ENCODE measurements at regions not wholly inside any gene's neighbourhood (a gene's known extent, or its start where the extent isn't known, plus 50 kb on each side); places are given as distances from the start of the nearest gene placed in this dataset.

GRCh38 chr1:4461726-4462290 lies 192.6 kb upstream of the AJAP1 start:
- Histone ChIP-seq H3K36me3 (ENCODE audit: control insufficient read depth in 2 of 2, extremely low read depth in 1 of 2, insufficient read depth in 2 of 2, low read length in 2 of 2) (no peaks in the 10 kb centered on the region), H3K4me3 (replicated peaks in 1 of 3; ENCODE audit: insufficient read depth in 1 of 3, low read depth in 1 of 3, low read length in 3 of 3) (no peak overlapping the region), H3K9ac (replicated peaks; ENCODE audit: extremely low read depth, insufficient read depth, low read length) (no peak overlapping the region), H3K27ac (ENCODE audit: insufficient read depth, low read depth, low read length) (no peak overlapping the region), H3K27me3 (ENCODE audit: control insufficient read depth in 2 of 2, insufficient read depth in 2 of 2, low read length in 2 of 2) (no peaks in the 10 kb centered on the region), H3K4me2 (ENCODE audit: insufficient read depth, low read length) (no peak overlapping the region), H3K9me1 (replicated peaks; ENCODE audit: control insufficient read depth, extremely low read depth, insufficient read depth, low read length) (no peaks in the 10 kb centered on the region), H3K79me2 (ENCODE audit: control insufficient read depth, insufficient read depth, low read length) (no peaks in the 10 kb centered on the region), H3K9me3 (replicated peaks; ENCODE audit: control insufficient read depth, insufficient read depth, low read length) (peaks cover 15% of the 10 kb centered on the region), H4K20me1 (replicated peaks; ENCODE audit: control insufficient read depth, extremely low read depth, insufficient read depth, low read length) (no peaks in the 10 kb centered on the region), H2AFZ (ENCODE audit: low read depth, low read length) (no peak overlapping the region), H3K4me1 (ENCODE audit: control insufficient read depth, extremely low read depth, insufficient read depth, low read length) (no peaks in the 10 kb centered on the region)
- DNase-seq (ENCODE audit: low read depth, low spot score) (no peak), FAIRE-seq (no peak)
- ChIA-PET POLR2A (no interaction called here), CTCF (no interaction called here)
- dilution Hi-C loops (cut with MboI; ENCODE audit: extremely low pct_ligation_motif_present, low sequenced_read_pairs), result no loop called here
- intact Hi-C loops (cut with micrococcal nuclease), result no loop called here
- no peak for TF ChIP-seq EZH2 (IDR thresholded peaks at IDR 0.05; ENCODE audit: borderline replicate concordance, low read depth, low read length, severe bottlenecking)
- BruUV-seq (replicated peaks), result no TSS peak

GRCh38 chr1:4462831-4463484 lies 191.5 kb upstream of the AJAP1 start:
- FAIRE-seq (no peak), DNase-seq (ENCODE audit: low read depth, low spot score) (no peak)
- H3K9me1 ChIP-seq (replicated peaks; ENCODE audit: control insufficient read depth, extremely low read depth, insufficient read depth, low read length), result no peaks in the 10 kb centered on the region
- peaks cover 15% of the 10 kb centered on the region for H3K9me3 ChIP-seq (replicated peaks; ENCODE audit: control insufficient read depth, insufficient read depth, low read length)
- no peak overlapping the region for H3K9ac ChIP-seq (replicated peaks; ENCODE audit: extremely low read depth, insufficient read depth, low read length)
- TF ChIP-seq MAX (IDR thresholded peaks at IDR 0.05; ENCODE audit: insufficient read depth, insufficient read length) (no peak), POLR2A (IDR thresholded peaks at IDR 0.05; ENCODE audit: low read depth, low read length) (no peak), JUN (IDR thresholded peaks at IDR 0.05; ENCODE audit: borderline replicate concordance, insufficient read depth, insufficient read length, low read depth) (no peak), FOS (IDR thresholded peaks at IDR 0.05; ENCODE audit: borderline replicate concordance, insufficient read depth, low read length) (no peak), POLR2AphosphoS5 (IDR thresholded peaks at IDR 0.05; ENCODE audit: insufficient read depth, low read depth, low read length) (no peak), CTCF (IDR thresholded peaks at IDR 0.05; ENCODE audit: extremely low read depth in 1 of 2, insufficient read depth in 1 of 2, low read depth in 1 of 2, low read length in 2 of 2) (no peak), EZH2 (IDR thresholded peaks at IDR 0.05; ENCODE audit: borderline replicate concordance, low read depth, low read length, severe bottlenecking) (no peak), MYC (IDR thresholded peaks at IDR 0.05; ENCODE audit: low read depth, low read length) (no peak), GATA2 (IDR thresholded peaks at IDR 0.05; ENCODE audit: insufficient read depth, insufficient read length, low read depth, low read length) (no peak)
- ChIA-PET POLR2A (no interaction called here), CTCF (no interaction called here)
- BruUV-seq (replicated peaks), result no TSS peak
- H3K36me3 ChIP-seq (ENCODE audit: control insufficient read depth in 2 of 2, extremely low read depth in 1 of 2, insufficient read depth in 2 of 2, low read length in 2 of 2), result no peaks in the 10 kb centered on the region
- no peak overlapping the region for H3K4me3 ChIP-seq (replicated peaks in 1 of 3; ENCODE audit: insufficient read depth in 1 of 3, low read depth in 1 of 3, low read length in 3 of 3)
- H3K4me2 ChIP-seq (ENCODE audit: insufficient read depth, low read length), result no peak overlapping the region
- intact Hi-C loops (cut with micrococcal nuclease) (no loop called here), dilution Hi-C loops (cut with MboI; ENCODE audit: extremely low pct_ligation_motif_present, low sequenced_read_pairs) (no loop called here)
- H4K20me1 ChIP-seq (replicated peaks; ENCODE audit: control insufficient read depth, extremely low read depth, insufficient read depth, low read length), result no peaks in the 10 kb centered on the region
- no peak overlapping the region for H3K27ac ChIP-seq (ENCODE audit: insufficient read depth, low read depth, low read length)
- H3K4me1 ChIP-seq (ENCODE audit: control insufficient read depth, extremely low read depth, insufficient read depth, low read length), result no peaks in the 10 kb centered on the region
- H3K79me2 ChIP-seq (ENCODE audit: control insufficient read depth, insufficient read depth, low read length), result no peaks in the 10 kb centered on the region
- no peak overlapping the region for H2AFZ ChIP-seq (ENCODE audit: low read depth, low read length)
- H3K27me3 ChIP-seq (ENCODE audit: control insufficient read depth in 2 of 2, insufficient read depth in 2 of 2, low read length in 2 of 2), result no peaks in the 10 kb centered on the region
